K562 (cell line): ENCODE measurements at regions not wholly inside any gene's neighbourhood (a gene's known extent, or its start where the extent isn't known, plus 50 kb on each side); places are given as distances from the start of the nearest gene placed in this dataset.

ENCODE experiments used
- ATAC-seq: fragments of 200-7000 bp; cut with Tn5 transposase; 3 replicates; pipeline ENCODE4 v1.9.1; 2020; ENCODE audit warnings: moderate library complexity
- BruUV-seq: library from RNA; stranded (reverse); fragments of 400-500 nt; replicated peaks from 2 replicates; lab custom pipeline; 2021; lab: Mats Ljungman, UMichigan
- CTCF ChIA-PET: fragments of 300-600 bp; formaldehyde crosslinking; extraction: SDS; loops from one replicate; lab custom pipeline; 2021; ENCODE audit warnings: low intra/inter-chr PET ratio; lab: Yijun Ruan, JAX
- POLR2A ChIA-PET: fragments of 300-600, 350-650 bp; sonication (Branson Sonifier 250); formaldehyde crosslinking; extraction: SDS; loops from one replicate; lab custom pipeline; 2021; ENCODE audit warnings: antibody characterized with exemption, inconsistent platforms; lab: Yijun Ruan, JAX
- DNase-seq, 4 experiments: peaks; one replicate each; pipeline versions ENCODE4 v3.0.0 to v3.0.0-alpha.2; 2011 to 2018; ENCODE audit warnings: low spot score in 3 of 4, mixed read lengths in 3 of 4; ENCODE audit errors: extremely low read depth in 1 of 4
- FAIRE-seq: peaks from 2 replicates; lab custom pipeline; 2011; peaks lifted over from hg19 to GRCh38; lab: Jason Lieb, UNC
- H2AFZ ChIP-seq: 2 replicates; pipeline ENCODE4 v1.6.0; 2011; ENCODE audit warnings: low read depth, low read length, control low read depth, inconsistent platforms
- H3K27ac ChIP-seq: fragments of 200-600 bp; 3 replicates; pipeline ENCODE4 v1.8.0; 2011; ENCODE audit warnings: low read depth, mild to moderate bottlenecking, control low read depth, inconsistent platforms, low read length, moderate library complexity, mixed read lengths; ENCODE audit errors: extremely low read depth
- H3K27me3 ChIP-seq, 2 experiments: fragments of 300-600 bp in 1 of 2; 2 replicates in 1 of 2; 3 replicates in 1 of 2; pipeline versions ENCODE4 v1.6.0 to v1.8.0; 2011; ENCODE audit warnings: inconsistent platforms in 2 of 2, low read length in 2 of 2, mild to moderate bottlenecking in 1 of 2, mixed read lengths in 1 of 2, moderate library complexity in 1 of 2; ENCODE audit not compliant: control insufficient read depth in 2 of 2, insufficient read depth in 2 of 2
- H3K36me3 ChIP-seq: fragments of 300-600 bp; 3 replicates; pipeline ENCODE4 v1.8.0; 2011; ENCODE audit warnings: mild to moderate bottlenecking, low read length, inconsistent platforms; ENCODE audit not compliant: control insufficient read depth, insufficient read depth
- H3K4me1 ChIP-seq, 2 experiments: fragments of 200-600 bp in 1 of 2; replicated peaks in 1 of 2; 2 replicates in 1 of 2; 3 replicates in 1 of 2; pipeline versions ENCODE4 v1.5.1 to v1.8.0; 2011; ENCODE audit warnings: inconsistent platforms in 2 of 2, low read length in 2 of 2, mild to moderate bottlenecking in 1 of 2, mixed read lengths in 1 of 2, moderate library complexity in 1 of 2; ENCODE audit not compliant: control insufficient read depth in 2 of 2, insufficient read depth in 2 of 2
- H3K4me2 ChIP-seq: 2 replicates; pipeline ENCODE4 v1.6.1; 2011; ENCODE audit warnings: low read length, control low read depth, inconsistent platforms, mixed read lengths; ENCODE audit not compliant: insufficient read depth
- H3K4me3 ChIP-seq: fragments of 200-600 bp; sonication (generic), shearing (Covaris generic); 2 replicates; pipeline ENCODE4 v1.5.1; 2016; ENCODE audit warnings: control low read depth, inconsistent platforms
- H3K79me2 ChIP-seq: fragments of 200-600 bp; 3 replicates; pipeline ENCODE4 v1.8.0; 2011; ENCODE audit warnings: low read length, inconsistent platforms; ENCODE audit not compliant: control insufficient read depth, insufficient read depth
- H3K9ac ChIP-seq, 2 experiments: 2 replicates each; pipeline versions ENCODE4 v1.6.0 to v1.6.1; 2011; ENCODE audit warnings: low read depth in 2 of 2, low read length in 2 of 2, control low read depth in 1 of 2, inconsistent platforms in 1 of 2, mild to moderate bottlenecking in 1 of 2, mixed read lengths in 1 of 2; ENCODE audit not compliant: insufficient read depth in 1 of 2
- H3K9me1 ChIP-seq: one replicate; pipeline ENCODE4 v1.6.0; 2011; ENCODE audit warnings: inconsistent platforms, mild to moderate bottlenecking, low read length, moderate library complexity; ENCODE audit not compliant: control insufficient read depth, insufficient read depth
- H3K9me3 ChIP-seq: replicated peaks from 2 replicates; pipeline ENCODE4 v1.5.1; 2011; ENCODE audit warnings: low read depth, low read length, inconsistent platforms; ENCODE audit not compliant: control insufficient read depth, insufficient read depth
- H4K20me1 ChIP-seq: replicated peaks from 2 replicates; pipeline ENCODE4 v1.6.1; 2011; ENCODE audit warnings: low read length, inconsistent platforms, mixed read lengths; ENCODE audit not compliant: control insufficient read depth, insufficient read depth
- BACH1 ChIP-seq: fragments of 200-800 bp; sonication (Bioruptor generic); IDR thresholded peaks from 2 replicates; pipeline ENCODE4 v1.6.1; 2016; ENCODE audit warnings: missing genetic modification characterization, missing compliant biosample characterization
- CBFA2T3 ChIP-seq: fragments of 450-650 bp; IDR thresholded peaks from 2 replicates; pipeline ENCODE4 v1.6.1; 2017
- MCM5 ChIP-seq: fragments of 450-650 bp; IDR thresholded peaks from 2 replicates; pipeline ENCODE4 v1.6.1; 2016; ENCODE audit warnings: low read depth
- PTTG1 ChIP-seq: fragments of 450-650 bp; IDR thresholded peaks from 2 replicates; pipeline ENCODE4 v1.6.1; 2016; ENCODE audit warnings: low read depth, mild to moderate bottlenecking, missing genetic modification characterization, missing compliant biosample characterization
- RFX5 ChIP-seq: IDR thresholded peaks from 2 replicates; pipeline ENCODE4 v1.6.1; 2011; ENCODE audit warnings: low read depth, mild to moderate bottlenecking, improper control_type of control experiment, low read length
- SAFB ChIP-seq: fragments of 200-400 bp; formaldehyde crosslinking; IDR thresholded peaks from 2 replicates; pipeline ENCODE4 v1.6.1; 2017; ENCODE audit warnings: low read depth, low read length, borderline replicate concordance
- SMAD3 ChIP-seq: fragments of 450-650 bp; formaldehyde crosslinking; conservative IDR thresholded peaks from 2 replicates; pipeline ENCODE4 v1.4.0; 2020; ENCODE audit warnings: mild to moderate bottlenecking
- SMARCC2 ChIP-seq: fragments of 450-650 bp; IDR thresholded peaks from 2 replicates; pipeline ENCODE4 v1.6.1; 2017; ENCODE audit warnings: antibody characterized with exemption, moderate library complexity, mild to moderate bottlenecking, low read depth
- TAL1 ChIP-seq: fragments of 450-650 bp; IDR thresholded peaks from 2 replicates; pipeline ENCODE4 v1.6.1; 2016; ENCODE audit warnings: mild to moderate bottlenecking
- ZFP30 ChIP-seq: fragments of 250-450 bp; sonication (Bioruptor Pico); IDR thresholded peaks from 2 replicates; pipeline ENCODE4 v1.8.0; 2022; ENCODE audit warnings: moderate library complexity, mild to moderate bottlenecking, inconsistent platforms, borderline replicate concordance
- WGBS: fragments of 100-300 bp; shearing (Covaris generic); methylation state at CpG from one replicate; pipeline ENCODE4 v1.1.6; 2016; ENCODE audit warnings: low coverage, mixed read lengths; ENCODE audit not compliant: insufficient coverage; ENCODE audit errors: missing lambda C conversion rate; 5-methylcytosine and 5-hydroxymethylcytosine counted together
- in situ Hi-C: fragments of 300-500 bp; cut with MboI; formaldehyde crosslinking; loops from 4 replicates; pipeline ENCODE4 v1.15.0; 2018; ENCODE audit warnings: inconsistent platforms, mixed read lengths
- intact Hi-C: fragments of 100-400 bp; cut with micrococcal nuclease; formaldehyde crosslinking; loops from 2 replicates; pipeline ENCODE4 v1.14.2; 2022
- TF ChIP-seq, protein P1 (sequence below): fragments of 200-800 bp; sonication (Bioruptor generic); IDR thresholded peaks from 2 replicates; pipeline ENCODE4 v1.6.1; 2017; ENCODE audit warnings: missing genetic modification characterization, missing compliant biosample characterization
- TF ChIP-seq, protein P2 (sequence below): fragments of 450-650 bp; IDR thresholded peaks from 2 replicates; pipeline ENCODE4 v1.7.1; 2018; ENCODE audit warnings: mild to moderate bottlenecking, low read depth; ENCODE audit not compliant: partially characterized antibody

- H3K79me2 ChIP-seq = no peaks in the 10 kb centered on the region
- H3K4me1 ChIP-seq = no peaks in the 10 kb centered on the region
- no peaks in the 10 kb centered on the region for H3K9me1 ChIP-seq
- no peak overlapping the region for H3K4me3 ChIP-seq
- DNase-seq = no peak
- in situ Hi-C loops (no loop called here), intact Hi-C loops (no loop called here)
- no peak overlapping the region for H2AFZ ChIP-seq
- TF ChIP-seq TAL1 (peak; percentile 21; the same call in 1 of the 2 replicates), SMAD3 (CRISPR knock-in tag) (no peak)
- no peak for ATAC-seq
- H3K27me3 ChIP-seq = peaks cover 0 to 5% of the 10 kb centered on the region in 2 experiments; a peak in 1 of 5 replicates
- no peaks in the 10 kb centered on the region for H3K36me3 ChIP-seq
- no peaks in the 10 kb centered on the region for H4K20me1 ChIP-seq
- no peak overlapping the region for H3K27ac ChIP-seq
- no peak overlapping the region for H3K4me2 ChIP-seq
- H3K9ac ChIP-seq = no peak overlapping the region
- WGBS = 6% methylated on average over 7 of the region's 7 CpGs
- ChIA-PET CTCF (no interaction called here), POLR2A (interaction anchor here (0.6 to 1.0 kb wide), 2 partner anchors 9 to 16 kb away, joined by 3 read pairs; no protein-coding TSS in a partner anchor)
- no peaks in the 10 kb centered on the region for H3K9me3 ChIP-seq
- FAIRE-seq = no peak
- BruUV-seq = no TSS peak
These were observed 722.0 kb downstream of the DIAPH3 start for GRCh38 chr13:59441596-59442280.

DNA sequence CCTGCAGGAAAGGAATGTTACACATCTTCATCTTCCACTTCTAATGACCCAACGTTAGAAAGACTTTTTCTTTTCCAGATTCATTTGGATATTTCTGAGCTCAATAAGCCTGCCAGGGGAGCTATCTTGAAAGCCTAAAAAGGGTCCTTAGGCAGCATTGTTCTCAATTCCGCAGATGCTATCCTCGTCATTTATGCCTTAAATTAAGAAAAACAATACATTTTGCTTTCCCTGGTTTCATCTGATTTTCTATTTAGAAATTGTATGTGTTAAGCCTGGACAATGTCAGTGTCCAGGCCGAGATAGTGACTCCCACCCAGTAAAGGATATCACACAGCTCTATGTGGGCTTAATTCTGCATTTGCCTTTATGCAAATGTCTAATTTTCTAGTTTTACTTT, 721.3 kb downstream of the DIAPH3 start:
- no peak for DNase-seq
- Histone ChIP-seq H3K4me3 (no peak overlapping the region), H3K9ac (no peak overlapping the region), H3K79me2 (no peaks in the 10 kb centered on the region), H3K9me1 (no peaks in the 10 kb centered on the region), H3K27ac (no peak overlapping the region), H3K4me1 (no peaks in the 10 kb centered on the region), H3K4me2 (no peak overlapping the region), H2AFZ (no peak overlapping the region), H3K27me3 (peaks cover 0 to 5% of the 10 kb centered on the region in 2 experiments; a peak in 1 of 5 replicates), H3K9me3 (no peaks in the 10 kb centered on the region), H4K20me1 (no peaks in the 10 kb centered on the region), H3K36me3 (no peaks in the 10 kb centered on the region)
- no peak for TF ChIP-seq BACH1
- TF ChIP-seq, protein P1, sequence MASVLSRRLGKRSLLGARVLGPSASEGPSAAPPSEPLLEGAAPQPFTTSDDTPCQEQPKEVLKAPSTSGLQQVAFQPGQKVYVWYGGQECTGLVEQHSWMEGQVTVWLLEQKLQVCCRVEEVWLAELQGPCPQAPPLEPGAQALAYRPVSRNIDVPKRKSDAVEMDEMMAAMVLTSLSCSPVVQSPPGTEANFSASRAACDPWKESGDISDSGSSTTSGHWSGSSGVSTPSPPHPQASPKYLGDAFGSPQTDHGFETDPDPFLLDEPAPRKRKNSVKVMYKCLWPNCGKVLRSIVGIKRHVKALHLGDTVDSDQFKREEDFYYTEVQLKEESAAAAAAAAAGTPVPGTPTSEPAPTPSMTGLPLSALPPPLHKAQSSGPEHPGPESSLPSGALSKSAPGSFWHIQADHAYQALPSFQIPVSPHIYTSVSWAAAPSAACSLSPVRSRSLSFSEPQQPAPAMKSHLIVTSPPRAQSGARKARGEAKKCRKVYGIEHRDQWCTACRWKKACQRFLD (CRISPR knock-in tag) = no peak
- no peak for TF ChIP-seq PTTG1 (tag)
- no peak for TF ChIP-seq SAFB
- TF ChIP-seq RFX5 = no peak
- TF ChIP-seq CBFA2T3 = no peak
- TF ChIP-seq, protein P2, sequence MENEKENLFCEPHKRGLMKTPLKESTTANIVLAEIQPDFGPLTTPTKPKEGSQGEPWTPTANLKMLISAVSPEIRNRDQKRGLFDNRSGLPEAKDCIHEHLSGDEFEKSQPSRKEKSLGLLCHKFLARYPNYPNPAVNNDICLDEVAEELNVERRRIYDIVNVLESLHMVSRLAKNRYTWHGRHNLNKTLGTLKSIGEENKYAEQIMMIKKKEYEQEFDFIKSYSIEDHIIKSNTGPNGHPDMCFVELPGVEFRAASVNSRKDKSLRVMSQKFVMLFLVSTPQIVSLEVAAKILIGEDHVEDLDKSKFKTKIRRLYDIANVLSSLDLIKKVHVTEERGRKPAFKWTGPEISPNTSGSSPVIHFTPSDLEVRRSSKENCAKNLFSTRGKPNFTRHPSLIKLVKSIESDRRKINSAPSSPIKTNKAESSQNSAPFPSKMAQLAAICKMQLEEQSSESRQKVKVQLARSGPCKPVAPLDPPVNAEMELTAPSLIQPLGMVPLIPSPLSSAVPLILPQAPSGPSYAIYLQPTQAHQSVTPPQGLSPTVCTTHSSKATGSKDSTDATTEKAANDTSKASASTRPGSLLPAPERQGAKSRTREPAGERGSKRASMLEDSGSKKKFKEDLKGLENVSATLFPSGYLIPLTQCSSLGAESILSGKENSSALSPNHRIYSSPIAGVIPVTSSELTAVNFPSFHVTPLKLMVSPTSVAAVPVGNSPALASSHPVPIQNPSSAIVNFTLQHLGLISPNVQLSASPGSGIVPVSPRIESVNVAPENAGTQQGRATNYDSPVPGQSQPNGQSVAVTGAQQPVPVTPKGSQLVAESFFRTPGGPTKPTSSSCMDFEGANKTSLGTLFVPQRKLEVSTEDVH = no peak
- TF ChIP-seq SMARCC2 = no peak
- no peak for TF ChIP-seq MCM5
- TF ChIP-seq ZFP30 (CRISPR knock-in tag) = no peak
- in situ Hi-C loops (no loop called here), intact Hi-C loops (no loop called here)
- no peak for ATAC-seq
- ChIA-PET CTCF (no interaction called here), POLR2A (interaction anchor here (0.5 to 1.0 kb wide), 2 partner anchors 10 to 566 kb away, joined by 3 read pairs; no protein-coding TSS in a partner anchor)
- WGBS = 0% methylated on average over 4 of the region's 4 CpGs
- BruUV-seq = no TSS peak
- no peak for FAIRE-seq
